AG04449 (cell line): ENCODE measurements at regions not wholly inside any gene's neighbourhood (a gene's known extent, or its start where the extent isn't known, plus 50 kb on each side); places are given as distances from the start of the nearest gene placed in this dataset.

Experiments used
- CTCF ChIA-PET: fragments of 350-600 bp; formaldehyde crosslinking; extraction: SDS; loops from one replicate; lab custom pipeline; 2021; ENCODE audit warnings: antibody characterized with exemption; lab: Yijun Ruan, JAX
- POLR2A ChIA-PET: fragments of 400-600, 350-600 bp; formaldehyde crosslinking; extraction: SDS; loops from one replicate; lab custom pipeline; 2020; ENCODE audit warnings: antibody characterized with exemption, inconsistent platforms; lab: Yijun Ruan, JAX
- DNase-seq: peaks from one replicate; pipeline ENCODE4 v3.0.0-alpha.2; 2010; ENCODE audit warnings: low read depth, low spot score
- H3K4me3 ChIP-seq: 2 replicates; pipeline ENCODE4 v1.5.1; 2011; ENCODE audit warnings: low read depth, mild to moderate bottlenecking, control low read depth, low read length
- CTCF ChIP-seq: IDR thresholded peaks from one replicate; pipeline ENCODE4 v1.5.1; 2011; ENCODE audit warnings: mild to moderate bottlenecking, moderate library complexity, low read length, control low read depth, inconsistent platforms; ENCODE audit not compliant: insufficient read depth; ENCODE audit errors: missing control alignments

- TF ChIP-seq CTCF, result no peak
- DNase-seq, result no peak
- no peak overlapping the region for H3K4me3 ChIP-seq
- CTCF ChIA-PET, result no interaction called here
- POLR2A ChIA-PET, result no interaction called here
These were observed 112.3 kb upstream of the BANK1 start for GRCh38 chr4:101678180-101678579.

- CTCF ChIA-PET, result no interaction called here
These were observed 119.6 kb upstream of the BANK1 start for GRCh38 chr4:101670897-101671296.

GRCh38 chr4:101670370-101670769 lies 120.2 kb upstream of the BANK1 start:
- H3K4me3 ChIP-seq, result no peak overlapping the region
- DNase-seq, result no peak
- CTCF ChIA-PET, result no interaction called here
- TF ChIP-seq CTCF, result no peak
- POLR2A ChIA-PET, result no interaction called here

More at GRCh38 chr4:101670897-101671296, 119.6 kb upstream of the BANK1 start:
- DNase-seq, result no peak
- no peak overlapping the region for H3K4me3 ChIP-seq
- POLR2A ChIA-PET, result no interaction called here
- TF ChIP-seq CTCF, result no peak

- no peak for TF ChIP-seq CTCF
- ChIA-PET POLR2A (no interaction called here), CTCF (no interaction called here)
- no peak for DNase-seq
- no peak overlapping the region for H3K4me3 ChIP-seq
These were observed 120.7 kb upstream of the BANK1 start for GRCh38 chr4:101669832-101670188.

- no peak for DNase-seq
- no peak for TF ChIP-seq CTCF
- H3K4me3 ChIP-seq, result no peak overlapping the region
- CTCF ChIA-PET, result no interaction called here
- POLR2A ChIA-PET, result no interaction called here
These were observed 121.2 kb upstream of the BANK1 start for GRCh38 chr4:101669138-101669831.

- CTCF ChIA-PET, result no interaction called here
These were observed 123.2 kb upstream of the BANK1 start for GRCh38 chr4:101667348-101667747.

More at GRCh38 chr4:101667348-101667747, 123.2 kb upstream of the BANK1 start:
- TF ChIP-seq CTCF, result no peak
- no peak overlapping the region for H3K4me3 ChIP-seq
- POLR2A ChIA-PET, result no interaction called here
- DNase-seq, result no peak
